ENCODE measurements at regions not wholly inside any gene's neighbourhood (a gene's known extent, or its start where the extent isn't known, plus 50 kb on each side); places are given as distances from the start of the nearest gene placed in this dataset.

DNA sequence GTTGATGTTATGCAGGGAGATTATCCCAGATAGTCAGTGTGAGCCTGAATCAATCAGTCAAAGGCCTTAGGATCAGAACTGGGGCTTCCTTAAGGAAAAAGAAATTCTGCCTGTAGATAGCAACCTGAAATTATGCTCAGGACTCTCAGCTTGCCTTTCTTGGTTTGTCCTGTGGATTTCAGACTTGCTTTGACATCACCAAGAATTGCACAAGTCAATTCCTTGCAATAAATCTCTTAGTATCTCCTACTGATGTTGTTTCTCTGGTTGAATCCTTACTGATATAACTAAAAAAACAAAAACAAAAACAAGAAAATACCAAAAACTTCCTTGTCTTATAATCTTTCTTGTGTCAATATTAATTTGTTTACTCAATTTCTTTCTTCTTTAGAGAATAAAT, 258.9 kb upstream of the TCF21 start:
- Mint-ChIP-seq H3K9me3 (no peaks in the 10 kb centered on the region), H3K4me1 (ENCODE audit: low read depth) (no peaks in the 10 kb centered on the region), H3K27ac (no peak overlapping the region), H3K27me3 (no peaks in the 10 kb centered on the region), H3K4me3 (no peak overlapping the region), H3K36me3 (ENCODE audit: low read depth) (no peaks in the 10 kb centered on the region)
- ATAC-seq: no peak
- intact Hi-C loops (cut with micrococcal nuclease): no loop called here
- CTCF ChIA-PET: no interaction called here
- TF ChIP-seq, protein P1, sequence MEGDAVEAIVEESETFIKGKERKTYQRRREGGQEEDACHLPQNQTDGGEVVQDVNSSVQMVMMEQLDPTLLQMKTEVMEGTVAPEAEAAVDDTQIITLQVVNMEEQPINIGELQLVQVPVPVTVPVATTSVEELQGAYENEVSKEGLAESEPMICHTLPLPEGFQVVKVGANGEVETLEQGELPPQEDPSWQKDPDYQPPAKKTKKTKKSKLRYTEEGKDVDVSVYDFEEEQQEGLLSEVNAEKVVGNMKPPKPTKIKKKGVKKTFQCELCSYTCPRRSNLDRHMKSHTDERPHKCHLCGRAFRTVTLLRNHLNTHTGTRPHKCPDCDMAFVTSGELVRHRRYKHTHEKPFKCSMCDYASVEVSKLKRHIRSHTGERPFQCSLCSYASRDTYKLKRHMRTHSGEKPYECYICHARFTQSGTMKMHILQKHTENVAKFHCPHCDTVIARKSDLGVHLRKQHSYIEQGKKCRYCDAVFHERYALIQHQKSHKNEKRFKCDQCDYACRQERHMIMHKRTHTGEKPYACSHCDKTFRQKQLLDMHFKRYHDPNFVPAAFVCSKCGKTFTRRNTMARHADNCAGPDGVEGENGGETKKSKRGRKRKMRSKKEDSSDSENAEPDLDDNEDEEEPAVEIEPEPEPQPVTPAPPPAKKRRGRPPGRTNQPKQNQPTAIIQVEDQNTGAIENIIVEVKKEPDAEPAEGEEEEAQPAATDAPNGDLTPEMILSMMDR (IDR thresholded peaks at IDR 0.05): no peak
- POLR2A ChIA-PET: no interaction called here
- DNase-seq: no peak

DNA sequence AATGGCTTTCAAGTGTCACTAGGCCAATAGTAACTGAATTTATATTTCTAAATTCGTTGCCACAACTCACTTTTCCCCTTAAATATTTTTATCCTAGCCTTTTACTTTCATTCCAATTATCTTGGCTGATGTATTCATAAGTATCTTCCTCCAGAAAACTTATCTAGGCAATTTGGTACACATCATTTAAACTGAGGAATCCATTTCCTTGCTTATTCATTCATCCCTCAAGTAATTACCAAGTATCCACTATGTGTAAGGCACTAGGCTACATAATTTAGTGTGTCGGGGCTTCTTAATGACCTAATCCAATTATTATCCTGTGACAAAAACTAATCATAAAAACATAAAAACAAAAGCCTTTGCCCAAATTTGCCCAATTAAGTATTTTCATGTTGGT, 258.3 kb upstream of the TCF21 start:
- no peaks in the 10 kb centered on the region for H3K9me3 Mint-ChIP-seq
- DNase-seq: no peak
- CTCF ChIA-PET: no interaction called here
- no peak overlapping the region for H3K4me3 Mint-ChIP-seq
- ATAC-seq: no peak
- POLR2A ChIA-PET: no interaction called here
- no peaks in the 10 kb centered on the region for H3K27me3 Mint-ChIP-seq
- TF ChIP-seq, protein P1 (IDR thresholded peaks at IDR 0.05): no peak
- H3K4me1 Mint-ChIP-seq (ENCODE audit: low read depth): no peaks in the 10 kb centered on the region
- no peak overlapping the region for H3K27ac Mint-ChIP-seq
- intact Hi-C loops (cut with micrococcal nuclease): no loop called here
- no peaks in the 10 kb centered on the region for H3K36me3 Mint-ChIP-seq (ENCODE audit: low read depth)

DNA sequence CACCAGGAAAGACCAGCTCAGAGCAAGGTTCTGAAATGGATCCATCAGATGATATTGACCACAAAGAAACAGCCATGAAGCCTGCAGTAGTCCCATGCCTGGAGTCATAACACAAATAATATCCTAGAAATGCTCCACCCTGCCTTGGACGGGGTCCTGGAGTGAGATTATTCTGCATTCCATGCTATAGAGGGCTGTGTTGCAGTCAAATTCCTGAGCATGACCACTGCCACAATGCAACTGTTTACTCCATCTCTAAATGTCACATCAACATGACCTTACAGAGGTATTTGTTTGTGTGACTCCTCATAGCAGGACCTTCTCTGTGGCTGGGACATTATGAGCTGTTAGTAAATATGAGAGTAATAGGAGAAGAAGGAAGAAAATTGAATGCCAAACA, 257.5 kb upstream of the TCF21 start:
- POLR2A ChIA-PET: no interaction called here
- ATAC-seq (no peak), DNase-seq (no peak)
- Mint-ChIP-seq H3K27me3 (no peaks in the 10 kb centered on the region), H3K36me3 (ENCODE audit: low read depth) (no peaks in the 10 kb centered on the region), H3K27ac (no peak overlapping the region), H3K4me1 (ENCODE audit: low read depth) (no peaks in the 10 kb centered on the region), H3K4me3 (no peak overlapping the region), H3K9me3 (no peaks in the 10 kb centered on the region)
- intact Hi-C loops (cut with micrococcal nuclease): no loop called here
- TF ChIP-seq, protein P1 (IDR thresholded peaks at IDR 0.05): no peak
- CTCF ChIA-PET: no interaction called here

DNA sequence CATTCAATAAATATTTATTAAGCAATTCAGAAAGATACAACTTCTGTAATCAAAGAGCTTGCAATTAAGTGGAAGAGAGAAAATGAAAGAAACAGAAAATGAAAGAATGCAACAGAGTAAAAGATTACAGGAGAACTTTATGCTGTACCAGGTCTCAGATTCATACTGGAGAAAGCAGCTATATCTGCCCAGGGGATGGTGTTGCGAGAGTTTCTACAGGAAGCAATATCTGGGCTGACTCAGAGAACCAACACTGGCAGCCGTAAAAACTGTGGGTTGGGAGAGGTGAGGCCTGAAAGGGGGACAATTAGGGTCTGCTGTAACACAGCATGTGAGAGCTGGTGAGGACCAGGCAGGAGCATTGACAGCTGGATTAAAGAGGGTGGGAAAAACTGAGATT, 256.7 kb upstream of the TCF21 start:
- TF ChIP-seq, protein P1 (IDR thresholded peaks at IDR 0.05): no peak
- Mint-ChIP-seq H3K4me3 (no peak overlapping the region), H3K4me1 (ENCODE audit: low read depth) (no peaks in the 10 kb centered on the region), H3K27ac (no peak overlapping the region), H3K9me3 (no peaks in the 10 kb centered on the region), H3K27me3 (no peaks in the 10 kb centered on the region), H3K36me3 (ENCODE audit: low read depth) (no peaks in the 10 kb centered on the region)
- DNase-seq (no peak), ATAC-seq (no peak)
- intact Hi-C loops (cut with micrococcal nuclease): no loop called here
- ChIA-PET CTCF (interaction anchor here (1.6 kb wide), 1 partner anchor 63 kb away, joined by 6 read pairs; no protein-coding TSS in a partner anchor), POLR2A (no interaction called here)

DNA sequence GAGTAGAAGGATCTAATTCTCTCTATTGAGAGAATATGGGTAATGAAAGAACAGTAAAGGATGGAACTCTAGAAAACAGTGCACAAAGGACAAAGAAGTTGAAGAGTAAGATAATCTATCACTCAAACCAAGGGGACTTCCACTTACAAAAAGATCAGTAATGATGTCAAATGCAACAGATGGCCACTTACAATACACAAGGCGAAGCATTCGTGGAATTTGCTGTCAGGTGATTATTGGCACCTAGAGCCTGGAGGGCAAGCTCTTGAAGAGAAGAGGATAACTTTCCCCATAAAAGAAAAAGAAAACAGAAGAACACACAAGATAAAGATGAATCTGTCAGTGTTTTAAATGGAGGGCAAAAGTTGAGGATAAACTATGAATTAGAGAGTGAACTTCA, 256.0 kb upstream of the TCF21 start:
- DNase-seq (no peak), ATAC-seq (no peak)
- H3K9me3 Mint-ChIP-seq: no peaks in the 10 kb centered on the region
- TF ChIP-seq, protein P1 (IDR thresholded peaks at IDR 0.05): no peak
- no peaks in the 10 kb centered on the region for H3K4me1 Mint-ChIP-seq (ENCODE audit: low read depth)
- H3K4me3 Mint-ChIP-seq: no peak overlapping the region
- H3K27ac Mint-ChIP-seq: no peak overlapping the region
- ChIA-PET CTCF (interaction anchor here (1.6 kb wide), 1 partner anchor 64 kb away, joined by 6 read pairs; no protein-coding TSS in a partner anchor), POLR2A (interaction anchor here (0.7 kb wide), 1 partner anchor 281 kb away, joined by 3 read pairs; no protein-coding TSS in a partner anchor)
- H3K27me3 Mint-ChIP-seq: no peaks in the 10 kb centered on the region
- H3K36me3 Mint-ChIP-seq (ENCODE audit: low read depth): no peaks in the 10 kb centered on the region
- intact Hi-C loops (cut with micrococcal nuclease): no loop called here

Data from activated CD8-positive, alpha-beta T cell treated with anti-CD3 and anti-CD28 coated beads for 36 hours (primary cell).